ENCODE measurements at regions not wholly inside any gene's neighbourhood (a gene's known extent, or its start where the extent isn't known, plus 50 kb on each side); places are given as distances from the start of the nearest gene placed in this dataset.

GRCh38 chr1:30461640-30462039 is 261.7 kb downstream of the MATN1 start:
- TF ChIP-seq EP300 (IDR thresholded peaks at IDR 0.05) (no peak), CTCF (IDR thresholded peaks at IDR 0.05) (no peak)
